Right ventricle myocardium superior (tissue), 1 donor: ENCODE measurements at regions not wholly inside any gene's neighbourhood (a gene's known extent, or its start where the extent isn't known, plus 50 kb on each side); places are given as distances from the start of the nearest gene placed in this dataset.
"Not testable (repeated sequence)": the region's sequence is repeated elsewhere in the genome, so short reads cannot be mapped to it uniquely, and the experiment has no call there.

Experiments
- ATAC-seq: fragments of 200-7000 bp; cut with Tn5 transposase; one replicate; pipeline ENCODE4 v1.9.1; 2020; ENCODE audit warnings: mild to moderate bottlenecking; ENCODE audit not compliant: poor library complexity
- DNase-seq: peaks from one replicate; pipeline ENCODE4 v3.0.0-alpha.2; 2020
- intact Hi-C: fragments of 100-400 bp; cut with DNase I; formaldehyde crosslinking; loops from one replicate; pipeline ENCODE4 v1.11.2; 2022
- donor health status: DM: no; HTN: yes; CAD: no; lungs with severe emphysema.

GRCh38 chr1:181166377-181167196 lies 78.1 kb downstream of the IER5 start:
- no peak for DNase-seq
- intact Hi-C loops, result loop anchor here (5.0 to 10.0 kb wide), 3 partner anchors 129 to 642 kb away; no protein-coding TSS in a partner anchor
- peak; percentile 98 for ATAC-seq

- ATAC-seq (no peak), DNase-seq (no peak)
- intact Hi-C loops, result loop anchor here (5.0 to 10.0 kb wide), 3 partner anchors 132 to 645 kb away; no protein-coding TSS in a partner anchor
Observed at GRCh38 chr1:181169281-181169865, 80.9 kb downstream of the IER5 start.

GRCh38 chr1:181170194-181170593 lies 81.7 kb downstream of the IER5 start:
- DNase-seq (no peak), ATAC-seq (no peak)
- intact Hi-C loops, result no loop called here

GRCh38 chr1:181172082-181172481 lies 83.6 kb downstream of the IER5 start:
- no peak for ATAC-seq
- intact Hi-C loops, result no loop called here
- DNase-seq, result no peak

- intact Hi-C loops, result no loop called here
- ATAC-seq (no peak), DNase-seq (no peak)
Observed at GRCh38 chr1:181173761-181174447, 85.4 kb downstream of the IER5 start.

GRCh38 chr1:181174861-181175260 lies 86.4 kb downstream of the IER5 start:
- ATAC-seq, result no peak
- DNase-seq, result no peak
- intact Hi-C loops, result no loop called here

- DNase-seq, result no peak
- intact Hi-C loops, result no loop called here
- no peak for ATAC-seq
Observed at GRCh38 chr1:181175356-181175910, 86.9 kb downstream of the IER5 start.

- ATAC-seq, result no peak
- DNase-seq, result no peak
- intact Hi-C loops, result no loop called here
Observed at GRCh38 chr1:181175955-181176354, 87.5 kb downstream of the IER5 start.

GRCh38 chr1:181178241-181178879 lies 89.9 kb downstream of the IER5 start:
- intact Hi-C loops, result no loop called here
- no peak for DNase-seq
- ATAC-seq, result no peak

GRCh38 chr1:181179279-181179986 lies 90.9 kb downstream of the IER5 start:
- intact Hi-C loops, result no loop called here
- ATAC-seq (peak; percentile 38), DNase-seq (no peak)

- DNase-seq (peak; percentile 81), ATAC-seq (peak; percentile 89)
- intact Hi-C loops, result no loop called here
Observed at GRCh38 chr1:181179987-181180365, 91.5 kb downstream of the IER5 start.

- intact Hi-C loops, result no loop called here
- DNase-seq, result no peak
- peak; percentile 16 for ATAC-seq
Observed at GRCh38 chr1:181180407-181181031, 92.0 kb downstream of the IER5 start.

GRCh38 chr1:181181792-181182585 lies 93.5 kb downstream of the IER5 start:
- intact Hi-C loops, result no loop called here
- no peak for DNase-seq

GRCh38 chr1:181184621-181185020 lies 96.1 kb downstream of the IER5 start:
- no peak for ATAC-seq
- intact Hi-C loops, result no loop called here
- no peak for DNase-seq

More at GRCh38 chr1:181181792-181182585, 93.5 kb downstream of the IER5 start:
- ATAC-seq, result no peak

GRCh38 chr1:181185461-181185860 lies 97.0 kb downstream of the IER5 start:
- ATAC-seq, result no peak
- no peak for DNase-seq
- intact Hi-C loops, result no loop called here

GRCh38 chr1:181186133-181186532 lies 97.6 kb downstream of the IER5 start:
- ATAC-seq, DNase-seq, intact Hi-C loops: not testable (repeated sequence)
